GM04503 (cell line): ENCODE measurements at regions not wholly inside any gene's neighbourhood (a gene's known extent, or its start where the extent isn't known, plus 50 kb on each side); places are given as distances from the start of the nearest gene placed in this dataset.

Experiments
- DNase-seq: peaks from one replicate; pipeline ENCODE4 v3.0.0-alpha.2; 2012; ENCODE audit warnings: low read depth

DNA sequence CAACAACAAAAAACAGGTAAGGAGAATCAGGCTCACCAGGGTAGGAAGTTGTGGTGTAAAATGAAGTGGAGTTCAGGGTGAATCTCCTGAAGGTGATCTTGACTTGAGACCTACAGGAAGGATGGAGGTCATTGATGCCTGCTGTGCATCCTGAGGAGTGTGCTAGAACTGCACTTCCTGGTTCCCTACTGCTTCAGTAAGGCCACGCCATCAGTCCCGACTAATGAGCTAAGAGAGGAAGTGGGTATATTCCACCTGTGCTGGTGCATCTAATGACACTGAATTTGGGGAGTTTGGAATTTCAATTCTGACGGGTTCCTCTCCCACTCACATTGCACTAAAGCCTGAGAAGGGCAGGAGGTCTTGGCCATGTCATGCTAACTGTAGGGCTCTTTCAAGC lies 349.3 kb upstream of the SLC14A2 start:
- no peak for DNase-seq

DNA sequence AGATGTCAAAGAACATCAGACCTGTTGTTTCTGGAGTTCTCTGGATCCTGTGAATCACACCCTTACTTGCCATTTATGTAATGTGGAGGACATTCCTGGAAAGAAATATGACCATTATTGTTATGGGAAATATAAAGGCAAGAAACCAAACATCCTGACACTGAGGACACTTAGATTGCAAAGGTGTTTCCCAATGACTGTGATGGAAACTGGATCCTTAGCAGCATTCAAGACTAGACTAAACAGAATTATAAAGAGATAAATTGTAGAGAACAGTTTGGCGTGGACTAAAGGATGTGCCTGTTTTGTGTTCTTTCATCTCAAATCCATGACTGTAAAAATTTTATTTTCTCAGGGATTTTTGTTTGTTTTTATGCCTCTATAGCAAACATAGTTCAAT lies 347.7 kb upstream of the SLC14A2 start:
- DNase-seq: no peak

DNA sequence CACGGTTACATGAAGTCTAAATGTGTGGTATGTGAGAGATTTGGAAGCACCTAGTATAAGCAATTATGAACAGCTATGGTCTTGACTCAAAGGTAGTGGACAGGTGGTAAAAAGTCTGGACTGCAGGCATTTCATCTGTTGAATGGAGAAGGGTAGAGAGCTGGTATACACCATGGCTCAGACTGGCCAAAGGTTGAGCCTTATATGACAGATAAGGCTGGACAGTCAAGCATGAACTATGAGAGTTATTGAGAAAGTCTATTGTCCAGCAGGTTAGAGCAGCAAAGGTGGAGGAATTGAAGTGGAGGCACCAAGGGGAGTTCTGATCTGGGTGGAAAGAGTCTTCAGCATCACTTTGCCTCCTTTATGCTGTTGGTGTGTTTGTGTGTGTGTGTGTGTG lies 346.7 kb upstream of the SLC14A2 start:
- DNase-seq: no peak

- DNase-seq: peak; percentile 31
Observed at GRCh38 chr18:45270289-45270771, 344.9 kb upstream of the SLC14A2 start.

GRCh38 chr18:45274026-45274425 lies 341.2 kb upstream of the SLC14A2 start:
- no peak for DNase-seq

GRCh38 chr18:45275367-45276113 lies 339.7 kb upstream of the SLC14A2 start:
- no peak for DNase-seq

- no peak for DNase-seq
Observed at GRCh38 chr18:45276878-45277277, 338.4 kb upstream of the SLC14A2 start.

- no peak for DNase-seq
Observed at GRCh38 chr18:45277908-45278307, 337.4 kb upstream of the SLC14A2 start.

DNA sequence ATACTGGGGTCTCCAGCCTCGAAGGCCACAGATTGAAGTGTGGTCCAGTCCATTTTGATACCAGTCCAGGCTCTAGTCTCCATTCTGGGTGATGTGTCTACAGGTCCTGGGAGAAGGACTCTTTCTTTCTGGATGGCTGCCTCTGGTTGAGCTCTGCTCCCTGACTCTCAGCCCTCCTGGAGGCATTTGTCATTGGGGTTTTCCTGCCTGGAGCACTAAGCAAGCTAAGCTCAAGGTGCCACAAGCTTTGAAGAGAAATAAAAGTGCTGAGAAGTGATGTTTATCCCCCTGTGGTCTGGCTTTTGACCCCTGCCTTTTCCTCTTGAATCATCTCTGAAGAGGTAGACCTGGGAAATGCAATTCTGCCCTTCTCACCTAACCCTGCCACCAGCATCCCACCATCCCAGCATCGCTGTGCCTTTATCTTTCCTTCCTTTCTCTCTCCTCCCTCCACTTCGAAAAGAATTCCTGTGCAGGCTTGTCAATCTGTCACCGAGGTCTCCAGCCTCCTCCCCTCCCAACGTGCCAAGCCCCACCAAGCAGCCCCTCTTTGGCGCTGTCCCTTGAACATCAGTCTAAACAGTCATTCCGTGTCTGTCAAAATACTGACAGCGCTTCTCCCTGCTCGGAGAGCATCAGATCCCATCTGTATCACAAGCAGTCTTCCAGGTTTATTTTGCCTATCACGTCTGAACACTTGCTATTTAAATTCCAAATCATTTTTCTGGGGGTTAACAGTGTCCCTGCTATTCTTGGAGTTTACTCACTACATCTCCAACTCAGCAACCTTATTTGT lies 334.6 kb upstream of the SLC14A2 start:
- no peak for DNase-seq

GRCh38 chr18:45282101-45282812 lies 333.0 kb upstream of the SLC14A2 start:
- no peak for DNase-seq

- DNase-seq: no peak
Observed at GRCh38 chr18:45284174-45284573, 331.1 kb upstream of the SLC14A2 start.

DNA sequence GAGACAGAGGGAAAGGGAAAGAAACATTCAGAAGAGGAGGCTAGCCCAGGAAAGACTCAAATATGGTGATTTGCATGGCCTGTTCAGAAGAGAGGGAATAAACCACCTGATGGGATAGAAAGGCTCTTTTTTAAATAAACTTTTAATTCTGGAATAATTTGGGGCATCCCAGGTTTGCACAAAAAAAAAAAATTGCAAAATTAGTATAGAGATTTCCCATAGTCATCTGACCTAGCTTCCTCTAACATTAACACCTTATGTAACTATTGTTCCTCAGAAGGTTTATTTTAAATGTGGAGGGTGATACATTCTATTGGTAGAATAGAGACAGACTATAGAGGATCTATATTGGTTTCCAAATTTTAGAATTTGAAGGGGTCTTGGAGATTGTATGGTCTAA lies 330.4 kb upstream of the SLC14A2 start:
- no peak for DNase-seq

DNA sequence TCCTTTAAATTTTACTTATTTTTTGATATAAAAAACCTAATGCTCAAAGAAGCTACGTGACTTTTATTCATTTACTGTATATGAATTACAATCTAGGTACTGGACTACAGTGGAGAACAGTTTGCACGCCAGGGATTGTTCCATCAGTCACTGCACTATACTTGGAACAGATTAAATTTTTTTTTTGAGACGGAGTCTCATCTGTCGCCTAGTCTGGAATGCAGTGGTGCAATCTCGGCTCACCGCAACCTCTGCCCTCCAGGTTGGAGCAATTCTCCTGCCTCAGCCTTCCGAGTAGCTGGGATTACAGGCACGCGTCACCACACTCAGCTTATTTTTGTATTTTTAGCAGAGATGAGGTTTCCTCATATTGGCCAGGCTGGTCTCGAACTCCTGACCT lies 330.0 kb upstream of the SLC14A2 start:
- DNase-seq: no peak

DNA sequence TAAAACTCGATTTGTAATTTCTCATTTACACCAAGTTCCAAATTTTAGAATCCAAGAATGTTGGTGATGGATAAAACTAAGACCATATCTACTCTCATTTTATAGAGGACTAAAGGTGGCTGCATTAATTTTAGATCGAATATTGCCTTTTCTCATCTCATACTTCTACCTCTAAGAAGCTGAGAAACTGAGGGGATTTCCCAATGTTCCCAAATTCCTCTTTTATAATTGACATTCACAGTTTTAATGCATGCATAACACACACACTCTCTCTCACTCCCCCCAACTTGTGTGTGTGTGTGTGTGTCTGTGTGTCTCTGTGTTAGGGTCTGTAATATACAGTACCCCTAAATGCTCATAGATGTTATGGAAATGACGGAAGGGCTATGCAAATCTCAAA lies 328.8 kb upstream of the SLC14A2 start:
- DNase-seq: no peak

DNA sequence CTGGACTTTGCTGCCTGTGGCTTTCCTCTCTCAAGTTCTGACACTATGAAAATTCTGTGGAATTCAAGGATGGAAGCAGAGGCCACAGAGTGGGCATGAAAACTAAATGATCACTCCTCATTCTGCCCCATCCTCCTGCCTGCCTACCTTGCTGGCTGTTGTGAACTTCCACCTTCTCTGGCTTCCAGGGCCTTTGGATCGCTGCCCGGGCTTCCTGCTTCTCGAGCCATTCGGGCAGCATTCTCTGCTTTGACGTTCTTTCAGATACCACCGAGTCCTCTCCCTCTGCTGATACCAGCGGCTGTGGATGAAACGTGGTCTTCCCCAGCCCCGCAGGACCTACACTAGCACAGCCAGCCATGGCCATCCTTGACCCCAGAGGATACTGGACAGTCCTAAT lies 327.7 kb upstream of the SLC14A2 start:
- no peak for DNase-seq

GRCh38 chr18:45290364-45290763 lies 324.9 kb upstream of the SLC14A2 start:
- no peak for DNase-seq

GRCh38 chr18:45291621-45292615 lies 323.4 kb upstream of the SLC14A2 start:
- DNase-seq: no peak

- DNase-seq: no peak
Observed at GRCh38 chr18:45295388-45295787, 319.9 kb upstream of the SLC14A2 start.

DNA sequence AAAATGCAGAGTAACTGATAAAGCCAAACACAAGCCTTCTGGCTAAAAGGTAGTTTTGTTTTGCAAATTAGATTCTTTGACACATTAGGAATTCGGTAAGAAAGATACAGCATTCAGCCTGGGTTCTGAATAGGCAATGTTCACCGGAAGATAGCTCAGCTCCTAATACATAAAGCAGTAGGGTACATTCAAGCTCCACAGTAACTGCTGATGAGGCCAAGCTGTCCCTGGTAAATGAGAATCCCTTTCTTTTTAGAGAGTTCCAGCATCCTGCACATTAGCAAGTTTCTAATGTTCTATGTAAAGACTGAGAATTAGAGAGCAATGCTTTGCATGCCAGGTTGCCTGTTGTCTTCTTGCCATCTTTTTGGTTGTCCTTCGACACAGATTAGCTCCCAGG lies 316.3 kb upstream of the SLC14A2 start:
- DNase-seq: no peak

- no peak for DNase-seq
Observed at GRCh38 chr18:45303026-45303425, 312.2 kb upstream of the SLC14A2 start.

GRCh38 chr18:45304558-45304957 lies 310.7 kb upstream of the SLC14A2 start:
- no peak for DNase-seq
